GM18505 (cell line): ENCODE measurements at regions not wholly inside any gene's neighbourhood (a gene's known extent, or its start where the extent isn't known, plus 50 kb on each side); places are given as distances from the start of the nearest gene placed in this dataset.

Experiments
- ATAC-seq: cut with Tn5 transposase; IDR thresholded peaks from one replicate; pipeline ENCODE4 v1.9.1; 2021; ENCODE audit not compliant: unreplicated experiment
- POLR2A ChIP-seq: IDR thresholded peaks from 4 replicates; pipeline ENCODE4 v1.6.1; 2011; ENCODE audit warnings: borderline replicate concordance; ENCODE audit not compliant: insufficient read depth, insufficient read length; ENCODE audit errors: extremely low read depth

DNA sequence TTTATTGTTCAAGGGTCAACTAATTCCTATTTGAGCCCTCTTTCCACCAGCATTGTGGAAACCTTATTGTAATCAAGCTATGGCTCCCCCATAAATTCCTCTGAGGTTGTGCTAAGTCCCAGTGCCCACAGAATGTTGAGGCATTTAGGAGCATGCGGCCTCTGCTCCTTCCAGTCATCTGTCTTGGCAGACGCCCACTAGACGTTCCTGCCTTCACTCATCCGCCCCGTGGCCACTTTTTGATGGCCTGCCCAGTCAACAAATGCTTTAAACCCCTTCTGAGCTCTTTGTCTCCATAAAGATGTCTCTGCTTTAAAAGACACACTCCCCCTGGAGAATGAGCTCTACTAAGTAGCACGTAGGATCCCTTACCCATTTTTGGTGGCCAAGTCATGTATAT, 104.7 kb downstream of the GAS1 start:
- no peak for ATAC-seq

DNA sequence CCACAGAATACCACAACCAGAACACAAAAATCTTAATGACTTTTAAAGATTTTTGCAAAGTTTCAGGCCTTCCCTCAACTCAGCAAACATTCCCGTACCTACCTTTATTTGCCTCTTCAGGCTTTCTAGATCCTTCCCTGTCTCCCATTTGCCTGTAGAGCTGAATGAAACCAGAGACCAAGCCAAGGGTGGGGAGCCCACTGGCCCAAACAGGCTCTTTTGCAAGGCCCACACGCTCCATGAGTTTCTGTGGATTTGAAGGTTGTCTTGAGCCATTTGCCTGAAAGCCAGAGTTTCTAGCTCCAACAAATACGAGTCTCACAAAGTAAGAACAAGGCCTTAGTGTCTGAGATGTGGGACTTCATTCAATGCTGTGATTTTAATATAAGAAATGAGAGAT, 107.8 kb downstream of the GAS1 start:
- ATAC-seq = no peak
- TF ChIP-seq POLR2A = no peak

More for the DNA sequence above, 104.7 kb downstream of the GAS1 start:
- TF ChIP-seq POLR2A = no peak

DNA sequence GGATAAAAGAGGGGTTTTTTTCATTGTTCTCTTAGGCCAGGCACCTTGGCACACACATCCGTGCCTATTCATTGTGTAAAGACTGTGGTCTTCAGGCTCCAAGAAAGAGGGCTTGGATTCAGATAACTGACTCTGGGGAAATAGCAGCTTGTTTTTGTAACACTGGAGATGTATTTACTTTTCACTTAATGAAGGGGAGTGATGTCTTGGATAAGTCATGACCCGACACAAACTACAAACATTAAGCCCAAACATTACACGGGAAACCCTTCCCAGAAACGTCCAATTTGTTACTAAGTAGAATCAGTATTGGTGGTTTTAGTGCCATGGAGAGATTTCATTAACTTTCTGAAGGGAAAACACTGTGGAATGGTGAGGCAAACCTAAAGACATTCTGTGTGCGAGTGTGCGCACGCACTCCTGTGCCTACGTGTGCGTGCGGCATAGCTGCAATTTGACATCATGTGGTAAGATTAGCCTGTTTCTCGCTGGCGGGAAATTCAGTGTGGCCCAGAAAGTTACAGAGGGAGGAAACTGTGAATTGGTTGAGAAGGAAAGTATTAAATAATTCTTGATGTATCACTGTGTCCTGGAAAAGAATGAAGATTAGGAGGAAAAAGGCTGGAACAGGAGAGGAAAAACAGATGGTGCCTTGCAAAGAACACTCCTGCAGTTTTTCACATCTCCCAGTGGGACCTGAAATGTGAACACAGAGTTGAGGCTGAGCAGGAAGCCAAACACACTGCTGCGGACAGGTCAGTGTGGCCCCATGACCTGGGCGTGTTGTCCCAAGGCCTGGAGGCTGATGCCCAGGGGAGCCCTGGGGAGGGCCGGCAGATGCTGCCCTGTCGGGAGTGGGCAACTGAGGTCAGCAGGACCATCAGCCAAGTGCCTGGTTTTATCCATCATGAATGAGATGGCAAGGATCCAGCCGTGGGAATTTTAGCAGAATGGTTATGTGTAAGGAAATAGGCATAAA, 108.5 kb downstream of the GAS1 start:
- no peak for TF ChIP-seq POLR2A
- ATAC-seq = no peak

DNA sequence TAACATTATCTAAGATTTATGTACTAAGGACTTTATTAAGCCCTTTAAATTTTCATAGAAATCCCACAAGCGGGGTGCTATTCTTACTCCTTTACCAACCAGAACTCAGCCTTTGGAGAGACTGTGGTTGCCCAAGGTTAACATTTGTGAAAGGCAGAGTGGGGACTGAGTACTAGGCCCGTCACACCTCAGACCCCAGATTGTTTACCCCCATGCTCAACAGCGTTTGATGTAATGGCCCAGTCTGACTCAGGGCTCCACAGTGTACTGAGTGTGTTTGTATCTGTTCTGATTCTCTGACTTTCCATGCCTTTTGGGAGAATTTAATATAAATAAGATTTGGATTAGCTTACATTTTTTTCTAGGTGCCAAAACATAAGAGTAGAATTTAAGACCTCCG, 110.0 kb downstream of the GAS1 start:
- no peak for ATAC-seq
- no peak for TF ChIP-seq POLR2A

DNA sequence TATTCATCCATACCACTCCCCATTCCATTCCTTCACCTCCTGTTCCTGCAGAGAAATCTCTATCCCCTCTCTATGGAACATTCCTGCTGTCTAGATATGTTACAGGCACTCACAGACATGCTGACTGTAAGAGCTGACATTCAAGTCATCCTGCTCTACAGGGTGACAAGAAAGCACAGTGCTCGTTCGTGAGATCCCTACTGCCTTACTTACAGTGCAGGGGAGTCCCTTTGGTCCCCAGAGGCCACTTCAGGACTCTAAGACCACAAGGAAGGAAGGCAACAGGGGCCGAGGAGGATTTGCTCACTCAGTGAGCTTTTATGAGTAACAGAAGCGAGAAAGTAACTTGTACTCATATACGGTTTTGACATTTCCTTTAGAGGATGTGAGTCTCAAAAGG, 110.5 kb downstream of the GAS1 start:
- TF ChIP-seq POLR2A = no peak
- ATAC-seq = no peak

DNA sequence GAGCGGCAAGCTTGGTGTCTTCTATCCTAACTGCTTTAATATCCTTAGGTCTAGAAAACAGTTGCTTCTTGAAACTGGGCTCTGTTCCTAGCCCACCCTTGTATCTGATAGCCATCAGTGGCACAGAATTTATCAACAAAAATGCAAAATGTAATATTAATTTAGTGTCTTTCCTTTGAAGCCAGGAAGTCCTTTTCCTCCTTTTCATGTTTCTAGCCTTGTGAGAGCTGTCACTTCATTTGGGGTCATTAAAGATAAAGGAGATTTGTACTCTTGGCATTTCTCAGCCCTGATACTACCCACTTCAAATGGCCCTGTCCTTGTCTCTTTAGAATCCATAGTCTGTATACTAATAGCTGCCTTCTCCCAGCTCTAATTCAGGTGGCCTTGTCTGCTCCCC, 111.0 kb downstream of the GAS1 start:
- no peak for ATAC-seq
- no peak for TF ChIP-seq POLR2A

DNA sequence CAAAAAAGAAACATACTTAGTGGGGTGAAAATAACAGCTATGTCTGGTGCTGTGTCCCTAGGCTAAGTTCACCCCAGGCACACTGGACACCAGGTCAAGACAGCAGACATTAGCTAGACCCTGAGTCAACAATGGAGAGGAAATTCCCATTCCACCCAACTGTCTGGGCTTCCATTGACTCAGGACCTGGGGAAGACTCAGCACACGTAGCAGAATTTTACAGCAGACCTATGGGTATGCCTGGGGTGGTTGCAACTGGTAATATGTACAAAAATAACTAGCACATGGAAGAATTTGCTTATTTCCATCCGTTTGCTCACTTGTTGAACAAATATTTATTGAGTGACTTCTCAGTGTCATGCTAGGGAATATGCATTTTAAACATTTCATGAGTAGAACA, 117.0 kb downstream of the GAS1 start:
- TF ChIP-seq POLR2A = no peak
- ATAC-seq = no peak

DNA sequence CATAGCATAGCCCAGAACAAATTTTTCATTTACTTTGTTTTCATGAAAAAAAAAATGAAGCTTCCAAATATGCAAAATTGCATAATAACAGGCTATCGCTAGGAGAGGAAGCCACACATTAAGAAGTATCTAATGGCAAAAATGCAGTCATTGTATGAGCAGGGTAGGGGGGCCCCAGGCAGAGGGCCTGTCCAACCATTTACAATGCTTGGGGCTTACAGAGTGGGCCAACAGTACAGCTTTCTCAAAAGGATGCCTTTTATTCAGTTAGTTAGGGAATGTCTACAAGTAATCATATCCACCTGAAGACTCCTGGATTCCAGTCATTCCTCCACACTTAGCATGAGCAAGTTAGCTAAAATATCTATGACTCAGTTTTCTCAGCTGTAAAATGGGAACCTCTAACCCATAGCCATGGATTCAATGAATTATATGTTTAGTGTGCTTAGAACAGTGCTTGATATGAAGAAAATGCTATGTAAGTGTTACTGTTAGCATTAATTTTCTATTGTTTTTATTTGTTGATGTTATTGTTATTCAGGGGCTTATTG, 117.7 kb downstream of the GAS1 start:
- ATAC-seq = no peak
- no peak for TF ChIP-seq POLR2A

DNA sequence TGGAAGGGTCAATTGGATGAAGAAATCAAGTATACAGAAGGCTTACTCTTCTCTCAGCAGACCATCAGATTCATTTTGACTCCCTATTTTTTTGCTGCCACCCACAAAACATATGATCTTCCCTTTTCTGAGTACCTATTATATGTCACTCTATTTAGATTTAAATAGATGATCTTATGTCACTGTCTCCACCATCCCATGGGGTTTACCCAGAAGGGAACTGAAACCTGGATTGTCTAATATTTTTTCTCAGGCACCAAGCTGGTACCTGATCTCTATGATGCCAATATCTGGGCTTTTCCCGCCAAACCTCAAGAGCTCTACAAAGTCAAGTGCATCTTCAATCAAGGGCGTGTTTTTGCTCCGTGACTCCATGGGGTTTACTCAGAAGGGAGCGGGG, 118.7 kb downstream of the GAS1 start:
- TF ChIP-seq POLR2A = no peak
- ATAC-seq = no peak

DNA sequence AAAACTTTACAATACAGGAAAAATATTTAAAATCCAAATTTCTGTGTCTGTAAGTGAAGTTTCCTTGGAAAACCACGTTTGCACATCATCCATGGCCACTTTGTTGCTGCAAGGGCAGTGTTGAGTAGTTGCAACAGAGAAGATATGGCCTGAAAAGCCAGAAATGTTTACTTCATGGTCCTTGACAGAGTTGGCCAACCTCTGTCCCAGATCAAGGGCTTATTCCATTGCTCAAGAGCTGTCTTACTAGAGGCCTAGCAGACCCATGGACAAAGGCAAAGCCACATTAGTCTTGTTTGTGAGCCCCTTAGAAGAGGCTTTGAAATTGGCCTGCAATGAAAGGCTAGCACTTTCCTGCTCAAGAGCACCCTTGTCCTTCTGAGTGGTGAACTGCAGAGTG, 119.4 kb downstream of the GAS1 start:
- ATAC-seq = no peak
- no peak for TF ChIP-seq POLR2A

DNA sequence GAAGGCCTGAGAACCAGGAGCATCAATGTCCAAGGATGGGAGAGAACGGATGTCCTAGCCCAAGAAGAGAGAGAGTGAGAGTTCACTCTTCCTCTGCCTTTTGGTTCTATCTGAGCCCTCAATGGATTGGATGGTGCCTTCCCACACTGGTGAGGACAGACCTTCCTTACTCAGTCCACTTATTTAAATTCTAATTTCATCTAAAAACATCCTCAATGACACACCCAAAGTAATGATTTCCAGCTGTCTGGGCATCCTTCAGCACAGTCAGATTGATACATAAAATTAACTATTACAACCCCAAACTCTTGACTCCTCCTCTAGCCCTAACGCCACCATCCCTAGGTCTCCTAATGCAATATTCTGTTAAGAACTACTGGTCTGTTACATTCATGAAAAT, 122.0 kb downstream of the GAS1 start:
- ATAC-seq = no peak
- no peak for TF ChIP-seq POLR2A

DNA sequence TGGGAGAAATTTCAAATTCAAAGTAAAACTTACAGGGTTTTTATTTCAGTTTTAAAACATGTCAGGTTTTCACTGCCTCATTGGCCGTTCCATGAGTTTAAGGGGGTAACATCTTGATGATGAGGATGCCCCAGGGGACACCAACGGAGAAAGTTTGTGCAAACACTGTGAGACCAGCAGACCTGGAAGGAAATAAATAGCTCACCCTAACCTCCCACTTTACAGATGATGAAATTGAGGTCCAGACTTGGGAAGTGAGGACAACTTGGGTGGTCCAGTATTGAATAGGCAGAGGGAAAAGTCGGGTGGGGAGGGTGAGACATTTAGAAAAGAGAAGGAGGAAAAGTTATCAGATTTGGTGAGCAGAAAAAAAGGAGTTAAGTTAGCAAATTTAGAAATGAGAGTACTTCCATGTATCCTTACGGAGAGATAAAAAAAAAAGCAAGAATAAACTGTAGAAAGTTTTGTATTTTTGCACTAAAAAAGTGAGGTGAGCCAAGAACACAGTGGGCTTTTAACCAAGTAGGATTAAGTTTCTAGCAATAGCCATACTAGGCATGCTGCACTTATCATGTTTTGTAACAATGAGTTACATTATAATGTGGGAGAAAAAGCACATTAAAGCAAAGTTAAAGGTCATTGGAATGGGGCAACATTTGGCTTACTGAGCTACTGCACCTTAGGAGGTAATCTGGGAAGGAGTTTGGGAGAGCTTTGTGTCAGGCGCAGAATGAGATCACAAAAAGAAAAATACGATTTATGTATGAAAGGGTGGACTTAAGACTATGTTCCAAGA, 125.1 kb downstream of the GAS1 start:
- ATAC-seq = no peak

DNA sequence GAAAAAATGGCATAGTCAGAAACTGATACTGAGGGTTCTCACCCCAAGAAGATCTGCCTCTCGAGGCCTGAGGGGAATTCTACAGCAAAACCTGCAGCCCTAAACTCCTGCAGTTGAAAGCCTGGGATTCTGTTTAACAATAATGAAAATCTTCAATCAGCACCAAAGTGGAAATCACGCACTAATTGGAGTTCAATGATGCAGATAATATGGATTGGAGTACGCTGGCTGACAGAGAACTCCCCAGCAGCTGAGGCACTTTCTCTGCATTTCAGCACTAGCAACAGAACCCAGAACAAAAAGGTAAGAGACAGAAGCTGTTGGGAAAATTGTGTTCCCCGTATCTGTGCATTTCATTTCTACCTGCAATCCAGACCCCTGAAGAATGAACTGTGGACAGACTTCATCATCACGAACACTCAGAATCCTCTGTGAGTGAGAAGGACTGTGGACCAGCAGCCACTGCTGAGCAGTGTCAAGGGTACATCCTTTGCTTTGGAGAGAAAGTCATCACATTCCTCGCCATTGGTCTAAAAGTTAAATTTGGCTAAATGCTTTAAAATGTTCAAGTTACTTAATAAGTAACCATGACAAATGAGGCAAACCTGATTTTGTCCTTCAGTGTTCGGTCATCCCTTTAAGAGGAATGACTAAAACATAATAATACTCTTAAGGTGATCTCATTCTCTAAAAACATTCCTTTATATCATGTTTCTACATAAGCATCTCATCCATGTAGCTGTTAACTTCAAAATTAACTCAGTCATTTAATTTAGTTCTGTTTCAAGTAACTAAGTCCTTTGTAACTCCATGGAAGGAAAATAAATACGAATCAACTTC, 126.1 kb downstream of the GAS1 start:
- no peak for TF ChIP-seq POLR2A
- ATAC-seq = no peak

More for the DNA sequence above, 125.1 kb downstream of the GAS1 start:
- no peak for TF ChIP-seq POLR2A
